ENCODE measurements at regions not wholly inside any gene's neighbourhood (a gene's known extent, or its start where the extent isn't known, plus 50 kb on each side); places are given as distances from the start of the nearest gene placed in this dataset.

DNA sequence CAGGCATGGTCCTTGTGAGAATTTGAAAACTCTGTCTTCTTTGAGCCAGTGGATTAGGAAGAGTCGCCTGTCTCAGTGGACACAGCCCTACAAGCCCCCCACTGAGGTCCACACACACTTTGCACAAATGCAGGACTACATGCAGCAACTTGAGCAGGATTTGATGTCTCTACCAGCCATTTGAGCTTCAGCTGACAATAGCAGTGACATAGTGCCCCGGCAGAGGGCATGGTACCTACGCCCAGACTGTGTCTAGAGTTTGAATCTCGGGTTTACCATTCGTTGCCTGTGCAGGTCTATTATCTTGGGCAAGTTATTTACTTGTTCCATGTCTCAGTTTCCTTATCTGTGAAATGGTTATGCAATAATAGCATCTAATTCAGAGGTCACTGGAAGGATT, 580.1 kb downstream of the TFAP2B start:
- TF ChIP-seq, protein P1, sequence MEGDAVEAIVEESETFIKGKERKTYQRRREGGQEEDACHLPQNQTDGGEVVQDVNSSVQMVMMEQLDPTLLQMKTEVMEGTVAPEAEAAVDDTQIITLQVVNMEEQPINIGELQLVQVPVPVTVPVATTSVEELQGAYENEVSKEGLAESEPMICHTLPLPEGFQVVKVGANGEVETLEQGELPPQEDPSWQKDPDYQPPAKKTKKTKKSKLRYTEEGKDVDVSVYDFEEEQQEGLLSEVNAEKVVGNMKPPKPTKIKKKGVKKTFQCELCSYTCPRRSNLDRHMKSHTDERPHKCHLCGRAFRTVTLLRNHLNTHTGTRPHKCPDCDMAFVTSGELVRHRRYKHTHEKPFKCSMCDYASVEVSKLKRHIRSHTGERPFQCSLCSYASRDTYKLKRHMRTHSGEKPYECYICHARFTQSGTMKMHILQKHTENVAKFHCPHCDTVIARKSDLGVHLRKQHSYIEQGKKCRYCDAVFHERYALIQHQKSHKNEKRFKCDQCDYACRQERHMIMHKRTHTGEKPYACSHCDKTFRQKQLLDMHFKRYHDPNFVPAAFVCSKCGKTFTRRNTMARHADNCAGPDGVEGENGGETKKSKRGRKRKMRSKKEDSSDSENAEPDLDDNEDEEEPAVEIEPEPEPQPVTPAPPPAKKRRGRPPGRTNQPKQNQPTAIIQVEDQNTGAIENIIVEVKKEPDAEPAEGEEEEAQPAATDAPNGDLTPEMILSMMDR (IDR thresholded peaks at IDR 0.05) = no peak
- no peak for TF ChIP-seq POLR2A (IDR thresholded peaks at IDR 0.05)

Measured in esophagus squamous epithelium (tissue), 4 donors.